K562 (cell line): ENCODE measurements at regions not wholly inside any gene's neighbourhood (a gene's known extent, or its start where the extent isn't known, plus 50 kb on each side); places are given as distances from the start of the nearest gene placed in this dataset.

Experiments
- BACH1 ChIP-seq: fragments of 200-800 bp; sonication (Bioruptor generic); IDR thresholded peaks from 2 replicates; pipeline ENCODE4 v1.6.1; 2016; ENCODE audit warnings: missing genetic modification characterization, missing compliant biosample characterization
- CGGBP1 ChIP-seq: fragments of 250-450 bp; sonication (Bioruptor Pico); IDR thresholded peaks from 2 replicates; pipeline ENCODE4 v1.9.0; 2021; ENCODE audit warnings: mild to moderate bottlenecking
- CTCF ChIP-seq, 3 experiments: IDR thresholded peaks in 2 of 3; conservative IDR thresholded peaks in 1 of 3; 2 replicates each; pipeline ENCODE4 v1.5.1; 2011 to 2012; ENCODE audit warnings: low read length in 3 of 3, mild to moderate bottlenecking in 3 of 3, control low read depth in 2 of 3, improper control_type of control experiment in 1 of 3, inconsistent platforms in 1 of 3, low read depth in 1 of 3, mixed read lengths in 1 of 3, moderate library complexity in 1 of 3; ENCODE audit not compliant: insufficient read depth in 2 of 3
- FOSL1 ChIP-seq: fragments of 200-800 bp; sonication (Bioruptor generic); conservative IDR thresholded peaks from 2 replicates; pipeline ENCODE4 v1.6.1; 2016; ENCODE audit warnings: missing genetic modification characterization, missing compliant biosample characterization
- SMARCA5 ChIP-seq: fragments of 450-650 bp; IDR thresholded peaks from 2 replicates; pipeline ENCODE4 v1.6.1; 2016
- UBTF ChIP-seq, 2 experiments: IDR thresholded peaks; 2 replicates each; pipeline ENCODE4 v1.6.1; 2012; ENCODE audit warnings: improper control_type of control experiment in 2 of 2, low read depth in 2 of 2, low read length in 2 of 2, borderline replicate concordance in 1 of 2
- ZEB2 ChIP-seq: fragments of 450-650 bp; IDR thresholded peaks from 2 replicates; pipeline ENCODE4 v1.6.1; 2016
- ZNF274 ChIP-seq: IDR thresholded peaks from 2 replicates; pipeline ENCODE4 v1.6.1; 2011; ENCODE audit warnings: low read depth, mild to moderate bottlenecking, low read length, moderate library complexity, borderline replicate concordance

- TF ChIP-seq CGGBP1 (CRISPR knock-in tag) (no peak), CTCF (IDR thresholded peaks at IDR 0.05 in 2 of 3, conservative IDR thresholded peaks at IDR 0.05 in 1 of 3; ENCODE audit: insufficient read depth in 2 of 3, low read depth in 1 of 3, low read length in 3 of 3) (no peak), UBTF (IDR thresholded peaks at IDR 0.05; ENCODE audit: borderline replicate concordance in 1 of 2, low read depth in 2 of 2, low read length in 2 of 2) (no peak), ZNF274 (no peak), FOSL1 (tag) (no peak), SMARCA5 (no peak), BACH1 (tag) (no peak), ZEB2 (no peak)
These were observed 349.7 kb upstream of the SLC7A11 start for GRCh38 chr4:138591808-138592207.
